Muscle of arm (tissue), 1 donor: ENCODE measurements at regions not wholly inside any gene's neighbourhood (a gene's known extent, or its start where the extent isn't known, plus 50 kb on each side); places are given as distances from the start of the nearest gene placed in this dataset.

Experiments
- DNase-seq: peaks from one replicate; pipeline ENCODE4 v3.0.0-alpha.2; 2013

- DNase-seq = no peak
Observed at GRCh38 chr10:24119896-24120295, 89.0 kb upstream of the KIAA1217 start.

- no peak for DNase-seq
Observed at GRCh38 chr10:24120646-24121045, 88.3 kb upstream of the KIAA1217 start.

GRCh38 chr10:24127516-24127915 lies 81.4 kb upstream of the KIAA1217 start:
- no peak for DNase-seq

GRCh38 chr10:24128066-24128730 lies 80.7 kb upstream of the KIAA1217 start:
- DNase-seq = no peak

- DNase-seq = no peak
Observed at GRCh38 chr10:24132741-24133140, 76.2 kb upstream of the KIAA1217 start.

GRCh38 chr10:24133835-24134234 lies 75.1 kb upstream of the KIAA1217 start:
- no peak for DNase-seq

- no peak for DNase-seq
Observed at GRCh38 chr10:24136070-24136469, 72.9 kb upstream of the KIAA1217 start.

- no peak for DNase-seq
Observed at GRCh38 chr10:24147321-24147720, 61.6 kb upstream of the KIAA1217 start.

GRCh38 chr10:24149640-24150039 lies 59.3 kb upstream of the KIAA1217 start:
- no peak for DNase-seq

GRCh38 chr10:24150853-24151252 lies 58.1 kb upstream of the KIAA1217 start:
- DNase-seq = no peak

- DNase-seq = no peak
Observed at GRCh38 chr10:24152270-24152669, 56.7 kb upstream of the KIAA1217 start.

GRCh38 chr10:24153031-24153430 lies 55.9 kb upstream of the KIAA1217 start:
- DNase-seq = no peak

- DNase-seq = no peak
Observed at GRCh38 chr10:24153537-24153936, 55.4 kb upstream of the KIAA1217 start.

- DNase-seq = no peak
Observed at GRCh38 chr10:24156686-24157085, 52.3 kb upstream of the KIAA1217 start.

GRCh38 chr10:24157567-24157966 lies 51.4 kb upstream of the KIAA1217 start:
- DNase-seq = no peak
